OCI-LY3 (cell line): ENCODE measurements at regions not wholly inside any gene's neighbourhood (a gene's known extent, or its start where the extent isn't known, plus 50 kb on each side); places are given as distances from the start of the nearest gene placed in this dataset.

Experiments used
- H2AFZ ChIP-seq: fragments of 200-600, 300-600 bp; shearing (Covaris generic); 2 replicates; pipeline ENCODE4 v1.6.0; 2014; ENCODE audit warnings: antibody characterized with exemption, low read depth, low read length
- H3K27ac ChIP-seq: fragments of 200-600, 300-600 bp; sonication (generic); 2 replicates; pipeline ENCODE4 v1.5.1; 2014; ENCODE audit warnings: mild to moderate bottlenecking, low read length, moderate library complexity, mixed read lengths
- H3K27me3 ChIP-seq: fragments of 200-600, 300-600 bp; sonication (generic); 2 replicates; pipeline ENCODE4 v1.6.1; 2014; ENCODE audit warnings: low read depth, low read length, mixed read lengths
- H3K36me3 ChIP-seq: fragments of 200-600, 300-600 bp; sonication (generic); replicated peaks from 2 replicates; pipeline ENCODE3; 2014; ENCODE audit warnings: low read depth, low read length, mixed read lengths
- H3K4me1 ChIP-seq: fragments of 300-600, 200-600 bp; sonication (generic); 2 replicates; pipeline ENCODE4 v1.6.1; 2014; ENCODE audit warnings: low read length, mixed read lengths
- H3K4me2 ChIP-seq: fragments of 200-600, 300-600 bp; sonication (generic); 2 replicates; pipeline ENCODE4 v1.6.1; 2014; ENCODE audit warnings: low read length, mixed read lengths
- H3K4me3 ChIP-seq: fragments of 300-600, 200-600 bp; sonication (generic); 2 replicates; pipeline ENCODE4 v1.5.1; 2014; ENCODE audit warnings: antibody characterized with exemption, mild to moderate bottlenecking, low read length, moderate library complexity
- H3K79me2 ChIP-seq: fragments of 300-600, 200-600 bp; shearing (Covaris generic); 2 replicates; pipeline ENCODE4 v1.6.1; 2014; ENCODE audit warnings: mild to moderate bottlenecking, low read length, mixed read lengths
- H3K9ac ChIP-seq: fragments of 300-600, 200-600 bp; shearing (Covaris generic); 2 replicates; pipeline ENCODE4 v1.6.0; 2014; ENCODE audit warnings: mild to moderate bottlenecking, low read length, moderate library complexity
- H3K9me3 ChIP-seq: fragments of 200-600, 300-600 bp; shearing (Covaris generic); 2 replicates; pipeline ENCODE4 v1.6.1; 2014; ENCODE audit warnings: low read length, mixed read lengths; ENCODE audit not compliant: insufficient read depth
- H4K20me1 ChIP-seq: fragments of 200-600, 300-600 bp; sonication (generic); 2 replicates; pipeline ENCODE4 v1.6.1; 2016; ENCODE audit warnings: low read length, mixed read lengths; ENCODE audit not compliant: insufficient read depth
- CTCF ChIP-seq: fragments of 200-600, 300-600 bp; sonication (generic); IDR thresholded peaks from 2 replicates; pipeline ENCODE4 v1.5.1; 2014; ENCODE audit warnings: antibody characterized with exemption, low read length, low read depth
- EZH2phosphoT487 ChIP-seq: fragments of 200-600 bp; shearing (Covaris generic); IDR thresholded peaks from 2 replicates; pipeline ENCODE4 v1.6.1; 2018; ENCODE audit warnings: antibody characterized with exemption, mixed run types, low read depth

GRCh38 chr2:18373081-18373480 is 187.4 kb downstream of the RDH14 start:
- peaks cover 34% of the 10 kb centered on the region; the same call in 1 of the 2 replicates for H3K27me3 ChIP-seq
- H3K4me2 ChIP-seq = no peak overlapping the region
- TF ChIP-seq EZH2phosphoT487 (no peak), CTCF (no peak)
- no peaks in the 10 kb centered on the region for H4K20me1 ChIP-seq
- H3K36me3 ChIP-seq = no peaks in the 10 kb centered on the region
- H3K27ac ChIP-seq = no peak overlapping the region
- H3K9ac ChIP-seq = no peak overlapping the region
- no peak overlapping the region for H2AFZ ChIP-seq
- no peaks in the 10 kb centered on the region for H3K79me2 ChIP-seq
- H3K4me1 ChIP-seq = 0 out of 2 replicates have a peak, but pooled peaks cover under 1% of the 10 kb centered on the region
- H3K4me3 ChIP-seq = no peak overlapping the region
- no peaks in the 10 kb centered on the region for H3K9me3 ChIP-seq

- H3K27ac ChIP-seq = no peak overlapping the region
- H2AFZ ChIP-seq = no peak overlapping the region
- peaks cover 34% of the 10 kb centered on the region; the same call in 1 of the 2 replicates for H3K27me3 ChIP-seq
- no peaks in the 10 kb centered on the region for H3K9me3 ChIP-seq
- no peak for TF ChIP-seq CTCF
- TF ChIP-seq EZH2phosphoT487 = no peak
- H3K4me2 ChIP-seq = no peak overlapping the region
- H3K9ac ChIP-seq = no peak overlapping the region
- H3K79me2 ChIP-seq = no peaks in the 10 kb centered on the region
- no peaks in the 10 kb centered on the region for H4K20me1 ChIP-seq
- 0 out of 2 replicates have a peak, but pooled peaks cover 2% of the 10 kb centered on the region for H3K4me1 ChIP-seq
- no peak overlapping the region for H3K4me3 ChIP-seq
- H3K36me3 ChIP-seq = no peaks in the 10 kb centered on the region
Observed at GRCh38 chr2:18372641-18373040, 187.8 kb downstream of the RDH14 start.

GRCh38 chr2:18369760-18370159 is 190.7 kb downstream of the RDH14 start:
- no peaks in the 10 kb centered on the region for H3K79me2 ChIP-seq
- no peak for TF ChIP-seq CTCF
- no peak for TF ChIP-seq EZH2phosphoT487
- no peak overlapping the region for H2AFZ ChIP-seq
- no peak overlapping the region for H3K9ac ChIP-seq
- H3K9me3 ChIP-seq = no peaks in the 10 kb centered on the region
- H3K36me3 ChIP-seq = no peaks in the 10 kb centered on the region
- H3K4me2 ChIP-seq = no peak overlapping the region
- H4K20me1 ChIP-seq = no peaks in the 10 kb centered on the region
- H3K27me3 ChIP-seq = peaks cover 34% of the 10 kb centered on the region; the same call in 1 of the 2 replicates
- H3K27ac ChIP-seq = no peak overlapping the region
- no peak overlapping the region for H3K4me3 ChIP-seq
- H3K4me1 ChIP-seq = 0 out of 2 replicates have a peak, but pooled peaks cover 2% of the 10 kb centered on the region

GRCh38 chr2:18368008-18368407 is 192.4 kb downstream of the RDH14 start:
- Histone ChIP-seq H3K27ac (no peak overlapping the region), H4K20me1 (no peaks in the 10 kb centered on the region), H3K4me1 (0 out of 2 replicates have a peak, but pooled peaks cover 2% of the 10 kb centered on the region), H3K9ac (no peak overlapping the region), H3K9me3 (no peaks in the 10 kb centered on the region), H3K36me3 (no peaks in the 10 kb centered on the region), H3K4me3 (no peak overlapping the region), H2AFZ (no peak overlapping the region), H3K79me2 (no peaks in the 10 kb centered on the region), H3K27me3 (peaks cover 24% of the 10 kb centered on the region; the same call in 1 of the 2 replicates), H3K4me2 (no peak overlapping the region)
- TF ChIP-seq CTCF (no peak), EZH2phosphoT487 (no peak)
